Type B pancreatic cell (in vitro differentiated cells): ENCODE measurements at regions not wholly inside any gene's neighbourhood (a gene's known extent, or its start where the extent isn't known, plus 50 kb on each side); places are given as distances from the start of the nearest gene placed in this dataset.

Experiments used
- DNase-seq: peaks from one replicate; pipeline ENCODE4 v3.0.0; 2021; ENCODE audit warnings: mixed read lengths; ENCODE audit not compliant: unreplicated experiment; ENCODE audit errors: extremely low spot score
- H3K27ac Mint-ChIP-seq: 2 replicates; pipeline ENCODE4 v1.8.0; 2021; ENCODE audit warnings: mild to moderate bottlenecking, mixed read lengths
- H3K27me3 Mint-ChIP-seq: 2 replicates; pipeline ENCODE4 v1.8.0; 2021; ENCODE audit warnings: mixed read lengths
- H3K36me3 Mint-ChIP-seq: 2 replicates; pipeline ENCODE4 v1.8.0; 2021; ENCODE audit warnings: mixed read lengths
- H3K4me1 Mint-ChIP-seq: one replicate; pipeline ENCODE4 v1.8.0; 2021; ENCODE audit warnings: mixed read lengths; ENCODE audit not compliant: unreplicated experiment
- H3K4me3 Mint-ChIP-seq: 2 replicates; pipeline ENCODE4 v1.8.0; 2021; ENCODE audit warnings: mild to moderate bottlenecking, mixed read lengths
- H3K9me3 Mint-ChIP-seq: 2 replicates; pipeline ENCODE4 v1.8.0; 2021; ENCODE audit warnings: mixed read lengths
- CTCF ChIP-seq: fragments of 200-600 bp; sonication (generic); conservative IDR thresholded peaks from 2 replicates; pipeline ENCODE4 v1.5.0; 2021; ENCODE audit warnings: antibody characterized with exemption, mild to moderate bottlenecking

GRCh38 chr4:181728305-181728966, 514.8 kb upstream of the TENM3 start:
- H3K27ac Mint-ChIP-seq = no peak overlapping the region
- H3K36me3 Mint-ChIP-seq = no peaks in the 10 kb centered on the region
- no peak for DNase-seq
- no peak overlapping the region for H3K4me3 Mint-ChIP-seq
- H3K27me3 Mint-ChIP-seq = no peaks in the 10 kb centered on the region
- H3K9me3 Mint-ChIP-seq = peaks cover 7% of the 10 kb centered on the region
- no peaks in the 10 kb centered on the region for H3K4me1 Mint-ChIP-seq
- no peak for TF ChIP-seq CTCF

GRCh38 chr4:181731900-181732299, 511.3 kb upstream of the TENM3 start:
- DNase-seq = no peak
- no peak overlapping the region for H3K27ac Mint-ChIP-seq
- TF ChIP-seq CTCF = no peak
- H3K9me3 Mint-ChIP-seq = no peaks in the 10 kb centered on the region
- H3K27me3 Mint-ChIP-seq = no peaks in the 10 kb centered on the region
- H3K4me3 Mint-ChIP-seq = no peak overlapping the region
- H3K36me3 Mint-ChIP-seq = no peaks in the 10 kb centered on the region
- no peaks in the 10 kb centered on the region for H3K4me1 Mint-ChIP-seq

GRCh38 chr4:181737744-181738143, 505.5 kb upstream of the TENM3 start:
- TF ChIP-seq CTCF = no peak
- no peak for DNase-seq
- Mint-ChIP-seq H3K4me3 (no peak overlapping the region), H3K9me3 (no peaks in the 10 kb centered on the region), H3K4me1 (no peaks in the 10 kb centered on the region), H3K27me3 (peaks cover 3% of the 10 kb centered on the region), H3K36me3 (no peaks in the 10 kb centered on the region), H3K27ac (no peak overlapping the region)

- no peak overlapping the region for H3K4me3 Mint-ChIP-seq
- no peak overlapping the region for H3K27ac Mint-ChIP-seq
- H3K36me3 Mint-ChIP-seq = no peaks in the 10 kb centered on the region
- no peak for DNase-seq
- no peaks in the 10 kb centered on the region for H3K9me3 Mint-ChIP-seq
- no peaks in the 10 kb centered on the region for H3K4me1 Mint-ChIP-seq
- H3K27me3 Mint-ChIP-seq = peaks cover 3% of the 10 kb centered on the region
- TF ChIP-seq CTCF = no peak
These were observed 504.2 kb upstream of the TENM3 start for GRCh38 chr4:181739031-181739430.

- Mint-ChIP-seq H3K4me1 (no peaks in the 10 kb centered on the region), H3K27me3 (peaks cover 3% of the 10 kb centered on the region), H3K4me3 (no peak overlapping the region), H3K9me3 (no peaks in the 10 kb centered on the region), H3K27ac (no peak overlapping the region), H3K36me3 (no peaks in the 10 kb centered on the region)
- no peak for DNase-seq
- no peak for TF ChIP-seq CTCF
These were observed 501.7 kb upstream of the TENM3 start for GRCh38 chr4:181741513-181741912.
